ENCODE measurements at regions not wholly inside any gene's neighbourhood (a gene's known extent, or its start where the extent isn't known, plus 50 kb on each side); places are given as distances from the start of the nearest gene placed in this dataset.

DNA sequence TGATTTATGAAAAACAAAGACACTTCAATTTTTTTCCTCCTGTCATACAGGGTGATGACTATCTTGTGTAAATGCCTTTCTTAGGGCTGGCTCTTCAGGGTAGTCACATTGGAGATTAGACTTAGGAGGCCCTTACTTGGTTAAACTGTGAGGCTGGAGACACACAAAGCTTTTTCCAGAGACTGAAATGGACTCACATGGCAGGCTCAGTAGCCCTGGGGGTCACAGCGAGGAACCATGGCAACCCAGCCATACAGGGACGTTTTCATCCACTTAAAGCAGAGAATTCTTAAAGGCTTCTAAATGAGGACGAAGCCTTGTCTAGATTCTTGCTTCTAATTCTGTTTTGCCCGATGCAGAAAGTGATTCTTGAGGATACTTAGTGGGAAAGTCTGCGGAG, 57.3 kb upstream of the ZDBF2 start:
- TF ChIP-seq EP300 (IDR thresholded peaks at IDR 0.05) (no peak), POLR2AphosphoS5 (IDR thresholded peaks at IDR 0.05) (no peak), POLR2A (IDR thresholded peaks at IDR 0.05) (no peak)
- TF ChIP-seq, protein P1, sequence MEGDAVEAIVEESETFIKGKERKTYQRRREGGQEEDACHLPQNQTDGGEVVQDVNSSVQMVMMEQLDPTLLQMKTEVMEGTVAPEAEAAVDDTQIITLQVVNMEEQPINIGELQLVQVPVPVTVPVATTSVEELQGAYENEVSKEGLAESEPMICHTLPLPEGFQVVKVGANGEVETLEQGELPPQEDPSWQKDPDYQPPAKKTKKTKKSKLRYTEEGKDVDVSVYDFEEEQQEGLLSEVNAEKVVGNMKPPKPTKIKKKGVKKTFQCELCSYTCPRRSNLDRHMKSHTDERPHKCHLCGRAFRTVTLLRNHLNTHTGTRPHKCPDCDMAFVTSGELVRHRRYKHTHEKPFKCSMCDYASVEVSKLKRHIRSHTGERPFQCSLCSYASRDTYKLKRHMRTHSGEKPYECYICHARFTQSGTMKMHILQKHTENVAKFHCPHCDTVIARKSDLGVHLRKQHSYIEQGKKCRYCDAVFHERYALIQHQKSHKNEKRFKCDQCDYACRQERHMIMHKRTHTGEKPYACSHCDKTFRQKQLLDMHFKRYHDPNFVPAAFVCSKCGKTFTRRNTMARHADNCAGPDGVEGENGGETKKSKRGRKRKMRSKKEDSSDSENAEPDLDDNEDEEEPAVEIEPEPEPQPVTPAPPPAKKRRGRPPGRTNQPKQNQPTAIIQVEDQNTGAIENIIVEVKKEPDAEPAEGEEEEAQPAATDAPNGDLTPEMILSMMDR (IDR thresholded peaks at IDR 0.05), result no peak
